ENCODE measurements at regions not wholly inside any gene's neighbourhood (a gene's known extent, or its start where the extent isn't known, plus 50 kb on each side); places are given as distances from the start of the nearest gene placed in this dataset.

DNA sequence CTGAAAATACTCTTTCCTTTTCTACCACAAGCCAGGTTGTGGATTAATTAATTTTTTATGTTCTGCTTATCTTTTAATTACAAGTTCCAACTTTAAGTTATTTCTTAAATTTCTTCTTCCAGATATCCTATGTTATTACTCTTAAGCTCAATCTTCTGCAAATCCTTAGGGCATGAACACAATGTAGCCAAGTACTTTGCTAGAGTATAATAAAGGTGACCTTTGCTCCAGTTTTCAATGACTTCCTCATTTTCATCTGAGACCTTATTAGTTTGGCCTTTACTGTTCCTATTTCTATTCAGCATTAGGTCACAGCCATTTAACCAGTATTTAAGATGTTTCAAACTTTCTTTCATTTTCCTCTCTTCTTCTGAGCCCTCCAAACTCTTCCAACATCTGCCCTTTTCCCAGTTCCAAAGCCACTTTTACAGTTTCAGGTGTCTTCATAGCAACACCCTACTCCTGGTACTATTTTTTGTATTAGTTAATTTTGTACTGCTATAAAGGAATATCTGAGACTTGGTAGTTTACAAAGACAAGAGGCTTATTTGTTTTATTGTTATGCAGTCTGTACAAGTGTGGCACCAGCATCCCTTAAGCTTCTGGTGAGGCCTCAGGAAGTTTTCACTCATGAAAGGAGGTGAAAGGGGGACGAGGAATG is 886.2 kb upstream of the GHITM start:
- TF ChIP-seq CTCF (IDR thresholded peaks at IDR 0.05; ENCODE audit: insufficient read depth, low read depth, low read length) (no peak), EZH2 (IDR thresholded peaks at IDR 0.05; ENCODE audit: insufficient read depth, low read length) (no peak)
